Naive thymus-derived CD4-positive, alpha-beta T cell (primary cell): ENCODE measurements at regions not wholly inside any gene's neighbourhood (a gene's known extent, or its start where the extent isn't known, plus 50 kb on each side); places are given as distances from the start of the nearest gene placed in this dataset.

ENCODE experiments used
- ATAC-seq: fragments of 150-1000 bp; cut with Tn5 transposase; 2 replicates; pipeline ENCODE4 v1.10.0; 2021; ENCODE audit warnings: mild to moderate bottlenecking, moderate library complexity
- CTCF ChIA-PET: fragments of 350-600 bp; sonication (Branson Sonifier 250); formaldehyde crosslinking; loops from one replicate; lab custom pipeline; 2021; ENCODE audit warnings: antibody characterized with exemption; lab: Charles Lee
- POLR2A ChIA-PET: fragments of 350-600 bp; sonication (Branson Sonifier 250); formaldehyde crosslinking; loops from one replicate; lab custom pipeline; 2021; ENCODE audit warnings: antibody characterized with exemption, inconsistent platforms; lab: Charles Lee
- DNase-seq, 9 donors: peaks; one replicate each; pipeline versions ENCODE4 v3.0.0 to v3.0.0-alpha.2; 2020 to 2022; ENCODE audit warnings: mixed read lengths in 1 of 9
- H3K27ac ChIP-seq: one replicate; pipeline ENCODE4 v1.7.0; 2013; ENCODE audit warnings: mild to moderate bottlenecking, low read depth, low read length, moderate library complexity
- H3K27me3 ChIP-seq, 2 donors: one replicate each; pipeline ENCODE4 v1.7.0; 2013; ENCODE audit warnings: low read length in 2 of 2, mild to moderate bottlenecking in 2 of 2, moderate library complexity in 2 of 2; ENCODE audit not compliant: control insufficient read depth in 2 of 2, insufficient read depth in 2 of 2
- H3K36me3 ChIP-seq, 3 experiments: 1 replicate in 2 of 3; 2 replicates in 1 of 3; pipeline ENCODE4 v1.7.0; 2013; ENCODE audit warnings: low read length in 3 of 3, mild to moderate bottlenecking in 3 of 3, moderate library complexity in 1 of 3; ENCODE audit not compliant: insufficient read depth in 3 of 3, control insufficient read depth in 2 of 3
- H3K4me1 ChIP-seq, 2 donors: one replicate each; pipeline ENCODE4 v1.7.0; 2013; ENCODE audit warnings: low read length in 2 of 2, mild to moderate bottlenecking in 2 of 2, moderate library complexity in 1 of 2; ENCODE audit not compliant: control insufficient read depth in 2 of 2, insufficient read depth in 2 of 2
- H3K4me3 ChIP-seq: 2 replicates; pipeline ENCODE4 v1.7.0; 2013; ENCODE audit warnings: mild to moderate bottlenecking, low read length
- H3K9me3 ChIP-seq, 3 experiments: 1 replicate in 2 of 3; 2 replicates in 1 of 3; pipeline ENCODE4 v1.7.0; 2013; ENCODE audit warnings: low read length in 3 of 3; ENCODE audit not compliant: control insufficient read depth in 2 of 3
- H3K27ac Mint-ChIP-seq, 9 donors: one replicate each; pipeline ENCODE4 v1.8.0; 2020 to 2022; ENCODE audit warnings: mixed read lengths in 9 of 9, mild to moderate bottlenecking in 8 of 9, moderate library complexity in 5 of 9, inconsistent platforms in 2 of 9
- H3K27me3 Mint-ChIP-seq, 5 donors: one replicate each; pipeline ENCODE4 v1.8.0; 2021 to 2022; ENCODE audit warnings: mixed read lengths in 5 of 5, mild to moderate bottlenecking in 1 of 5
- H3K36me3 Mint-ChIP-seq, 5 donors: one replicate each; pipeline ENCODE4 v1.8.0; 2020 to 2022; ENCODE audit warnings: mixed read lengths in 5 of 5, mild to moderate bottlenecking in 3 of 5, inconsistent platforms in 1 of 5
- H3K4me1 Mint-ChIP-seq, 7 donors: one replicate each; pipeline ENCODE4 v1.8.0; 2020 to 2022; ENCODE audit warnings: mixed read lengths in 7 of 7, mild to moderate bottlenecking in 3 of 7, inconsistent platforms in 1 of 7
- H3K4me3 Mint-ChIP-seq, 10 donors: one replicate each; pipeline ENCODE4 v1.8.0; 2020 to 2022; ENCODE audit warnings: mild to moderate bottlenecking in 10 of 10, mixed read lengths in 10 of 10, moderate library complexity in 6 of 10, inconsistent platforms in 2 of 10
- H3K9me3 Mint-ChIP-seq, 11 donors: one replicate each; pipeline ENCODE4 v1.8.0; 2020 to 2022; ENCODE audit warnings: mixed read lengths in 11 of 11, mild to moderate bottlenecking in 4 of 11, inconsistent platforms in 1 of 11, moderate library complexity in 1 of 11
- intact Hi-C, 2 donors: fragments of 100-400 bp; cut with micrococcal nuclease; formaldehyde crosslinking; loops; one replicate each; pipeline ENCODE4 v1.15.1; 2023

- H3K9me3 Mint-ChIP-seq = peaks cover 0 to 5% (median 0%) of the 10 kb centered on the region in 11 donors
- Histone ChIP-seq H3K36me3 (no peaks in the 10 kb centered on the region), H3K9me3 (no peaks in the 10 kb centered on the region), H3K4me1 (no peaks in the 10 kb centered on the region), H3K27ac (no peak overlapping the region), H3K27me3 (no peaks in the 10 kb centered on the region), H3K4me3 (no peak overlapping the region)
- ChIA-PET POLR2A (no interaction called here), CTCF (no interaction called here)
- ATAC-seq (no peak), DNase-seq (no peak)
- intact Hi-C loops = no loop called here
- no peak overlapping the region for H3K4me3 Mint-ChIP-seq
- H3K4me1 Mint-ChIP-seq = peaks cover 0 to 3% (median 0%) of the 10 kb centered on the region in 7 donors
- H3K27ac Mint-ChIP-seq = no peak overlapping the region
- no peaks in the 10 kb centered on the region for H3K36me3 Mint-ChIP-seq
- H3K27me3 Mint-ChIP-seq = peaks cover 0 to 3% (median 0%) of the 10 kb centered on the region in 5 donors
Measured at GRCh38 chr2:21288299-21288698, 164.5 kb downstream of the TDRD15 start.

- POLR2A ChIA-PET = no interaction called here
- H3K4me1 Mint-ChIP-seq = peaks cover 0 to 3% (median 0%) of the 10 kb centered on the region in 7 donors
- Histone ChIP-seq H3K4me1 (no peaks in the 10 kb centered on the region), H3K9me3 (no peaks in the 10 kb centered on the region), H3K27me3 (no peaks in the 10 kb centered on the region), H3K4me3 (no peak overlapping the region), H3K36me3 (no peaks in the 10 kb centered on the region), H3K27ac (no peak overlapping the region)
- H3K27ac Mint-ChIP-seq = no peak overlapping the region
- H3K4me3 Mint-ChIP-seq = no peak overlapping the region
- no peak for DNase-seq
- H3K9me3 Mint-ChIP-seq = peaks cover 0 to 5% (median 0%) of the 10 kb centered on the region in 11 donors
- H3K36me3 Mint-ChIP-seq = no peaks in the 10 kb centered on the region
- peaks cover 0 to 3% (median 0%) of the 10 kb centered on the region in 5 donors for H3K27me3 Mint-ChIP-seq
- no peak for ATAC-seq
- CTCF ChIA-PET = no interaction called here
- intact Hi-C loops = no loop called here
Measured at GRCh38 chr2:21288739-21289520, 165.2 kb downstream of the TDRD15 start.

- peaks cover 0 to 3% (median 0%) of the 10 kb centered on the region in 7 donors for H3K4me1 Mint-ChIP-seq
- peaks cover 0 to 3% (median 0%) of the 10 kb centered on the region in 5 donors for H3K27me3 Mint-ChIP-seq
- H3K9me3 Mint-ChIP-seq = peaks cover 0 to 5% (median 0%) of the 10 kb centered on the region in 11 donors
- Histone ChIP-seq H3K27ac (no peak overlapping the region), H3K36me3 (no peaks in the 10 kb centered on the region), H3K4me1 (no peaks in the 10 kb centered on the region), H3K9me3 (no peaks in the 10 kb centered on the region), H3K4me3 (no peak overlapping the region), H3K27me3 (no peaks in the 10 kb centered on the region)
- POLR2A ChIA-PET = no interaction called here
- no peak overlapping the region for H3K27ac Mint-ChIP-seq
- no peaks in the 10 kb centered on the region for H3K36me3 Mint-ChIP-seq
- no peak overlapping the region for H3K4me3 Mint-ChIP-seq
- ATAC-seq (no peak), DNase-seq (no peak)
- intact Hi-C loops = no loop called here
- CTCF ChIA-PET = interaction anchor here (0.6 kb wide), 1 partner anchor 578 kb away, joined by 4 read pairs; no protein-coding TSS in a partner anchor
Measured at GRCh38 chr2:21289551-21289950, 165.8 kb downstream of the TDRD15 start.

GRCh38 chr2:21289989-21290388 lies 166.2 kb downstream of the TDRD15 start:
- Mint-ChIP-seq H3K27ac (no peak overlapping the region), H3K4me3 (no peak overlapping the region), H3K4me1 (peaks cover 0 to 3% (median 0%) of the 10 kb centered on the region in 7 donors), H3K9me3 (peaks cover 0 to 5% (median 0%) of the 10 kb centered on the region in 11 donors), H3K27me3 (peaks cover 0 to 4% (median 0%) of the 10 kb centered on the region in 5 donors), H3K36me3 (no peaks in the 10 kb centered on the region)
- Histone ChIP-seq H3K9me3 (no peaks in the 10 kb centered on the region), H3K27ac (no peak overlapping the region), H3K36me3 (no peaks in the 10 kb centered on the region), H3K4me3 (no peak overlapping the region), H3K27me3 (no peaks in the 10 kb centered on the region), H3K4me1 (no peaks in the 10 kb centered on the region)
- POLR2A ChIA-PET = no interaction called here
- no peak for DNase-seq
- no peak for ATAC-seq
- intact Hi-C loops = no loop called here
- CTCF ChIA-PET = interaction anchor here (0.6 kb wide), 1 partner anchor 577 kb away, joined by 4 read pairs; no protein-coding TSS in a partner anchor

GRCh38 chr2:21291426-21291825 lies 167.7 kb downstream of the TDRD15 start:
- Mint-ChIP-seq H3K36me3 (no peaks in the 10 kb centered on the region), H3K4me1 (peaks cover 0 to 3% (median 0%) of the 10 kb centered on the region in 7 donors), H3K27me3 (peaks cover 0 to 9% (median 0%) of the 10 kb centered on the region in 5 donors), H3K4me3 (no peak overlapping the region), H3K27ac (no peak overlapping the region), H3K9me3 (peaks cover 0 to 6% (median 0%) of the 10 kb centered on the region in 11 donors)
- DNase-seq = no peak
- Histone ChIP-seq H3K27ac (no peak overlapping the region), H3K4me1 (no peaks in the 10 kb centered on the region), H3K27me3 (no peaks in the 10 kb centered on the region), H3K36me3 (no peaks in the 10 kb centered on the region), H3K4me3 (no peak overlapping the region), H3K9me3 (no peaks in the 10 kb centered on the region)
- ChIA-PET CTCF (no interaction called here), POLR2A (no interaction called here)
- intact Hi-C loops = no loop called here
- no peak for ATAC-seq

- H3K27ac ChIP-seq = no peak overlapping the region
- no peaks in the 10 kb centered on the region for H3K36me3 Mint-ChIP-seq
- peaks cover 0 to 14% (median 10%) of the 10 kb centered on the region in 5 donors for H3K27me3 Mint-ChIP-seq
- ATAC-seq (no peak), DNase-seq (no peak)
- H3K27ac Mint-ChIP-seq = no peak overlapping the region
- peaks cover 0 to 6% (median 0%) of the 10 kb centered on the region in 11 donors for H3K9me3 Mint-ChIP-seq
- no peak overlapping the region for H3K4me3 ChIP-seq
- H3K4me1 ChIP-seq = no peaks in the 10 kb centered on the region
- no peaks in the 10 kb centered on the region for H3K27me3 ChIP-seq
- ChIA-PET CTCF (no interaction called here), POLR2A (no interaction called here)
- intact Hi-C loops = no loop called here
- no peak overlapping the region for H3K4me3 Mint-ChIP-seq
- no peaks in the 10 kb centered on the region for H3K4me1 Mint-ChIP-seq
- no peaks in the 10 kb centered on the region for H3K9me3 ChIP-seq
- no peaks in the 10 kb centered on the region for H3K36me3 ChIP-seq
Measured at GRCh38 chr2:21294446-21294845, 170.7 kb downstream of the TDRD15 start.

- POLR2A ChIA-PET = no interaction called here
Measured at GRCh38 chr2:21299411-21299810, 175.6 kb downstream of the TDRD15 start.

More at GRCh38 chr2:21299411-21299810, 175.6 kb downstream of the TDRD15 start:
- no peak for ATAC-seq
- Histone ChIP-seq H3K27me3 (no peaks in the 10 kb centered on the region), H3K4me1 (no peaks in the 10 kb centered on the region), H3K4me3 (no peak overlapping the region), H3K36me3 (no peaks in the 10 kb centered on the region), H3K9me3 (no peaks in the 10 kb centered on the region), H3K27ac (no peak overlapping the region)
- intact Hi-C loops = no loop called here
- Mint-ChIP-seq H3K9me3 (peaks cover 0 to 6% (median 0%) of the 10 kb centered on the region in 11 donors), H3K36me3 (no peaks in the 10 kb centered on the region), H3K4me1 (no peaks in the 10 kb centered on the region), H3K27ac (no peak overlapping the region), H3K4me3 (no peak overlapping the region), H3K27me3 (peaks cover 0 to 14% (median 10%) of the 10 kb centered on the region in 5 donors)
- CTCF ChIA-PET = no interaction called here
- no peak for DNase-seq
